GM19328 (cell line): ENCODE measurements at regions not wholly inside any gene's neighbourhood (a gene's known extent, or its start where the extent isn't known, plus 50 kb on each side); places are given as distances from the start of the nearest gene placed in this dataset.
"Not testable (repeated sequence)": the region's sequence is repeated elsewhere in the genome, so short reads cannot be mapped to it uniquely, and the experiment has no call there.

ENCODE experiments used
- ATAC-seq: cut with Tn5 transposase; IDR thresholded peaks from one replicate; pipeline ENCODE4 v1.9.1; 2021; ENCODE audit warnings: mild to moderate bottlenecking, moderate library complexity; ENCODE audit not compliant: unreplicated experiment

GRCh38 chr17:71039391-71039790 is 870.1 kb downstream of the KCNJ2 start:
- no peak for ATAC-seq

- ATAC-seq = no peak
Measured at GRCh38 chr17:71052971-71053370, 883.6 kb downstream of the KCNJ2 start.

GRCh38 chr17:71055128-71055527 is 885.8 kb downstream of the KCNJ2 start:
- no peak for ATAC-seq

- no peak for ATAC-seq
Measured at GRCh38 chr17:71057448-71057847, 888.1 kb downstream of the KCNJ2 start.

- ATAC-seq = no peak
Measured at GRCh38 chr17:71057938-71058337, 888.6 kb downstream of the KCNJ2 start.

GRCh38 chr17:71063127-71063526 is 893.8 kb downstream of the KCNJ2 start:
- no peak for ATAC-seq

GRCh38 chr17:71063559-71063958 is 894.2 kb downstream of the KCNJ2 start:
- no peak for ATAC-seq

GRCh38 chr17:71067669-71068407 is 898.5 kb downstream of the KCNJ2 start:
- ATAC-seq = no peak

GRCh38 chr17:71068408-71068750 is 899.0 kb downstream of the KCNJ2 start:
- no peak for ATAC-seq

GRCh38 chr17:71071041-71071440 is 901.7 kb downstream of the KCNJ2 start:
- no peak for ATAC-seq

- ATAC-seq = no peak
Measured at GRCh38 chr17:71071837-71072236, 902.5 kb downstream of the KCNJ2 start.

GRCh38 chr17:71080937-71081336 is 911.6 kb downstream of the KCNJ2 start:
- no peak for ATAC-seq

GRCh38 chr17:71081666-71082065 is 912.3 kb downstream of the KCNJ2 start:
- ATAC-seq = no peak

- ATAC-seq = no peak
Measured at GRCh38 chr17:71084219-71084618, 914.9 kb downstream of the KCNJ2 start.

GRCh38 chr17:71084838-71085237 is 915.5 kb downstream of the KCNJ2 start:
- ATAC-seq = no peak

- no peak for ATAC-seq
Measured at GRCh38 chr17:71085238-71086033, 916.1 kb downstream of the KCNJ2 start.

GRCh38 chr17:71089431-71089830 is 920.1 kb downstream of the KCNJ2 start:
- no peak for ATAC-seq

- ATAC-seq = no peak
Measured at GRCh38 chr17:71098071-71098470, 928.7 kb downstream of the KCNJ2 start.

- no peak for ATAC-seq
Measured at GRCh38 chr17:71099003-71099714, 929.8 kb downstream of the KCNJ2 start.

- no peak for ATAC-seq
Measured at GRCh38 chr17:71102777-71103176, 933.4 kb downstream of the KCNJ2 start.

GRCh38 chr17:71104225-71104624 is 934.9 kb downstream of the KCNJ2 start:
- ATAC-seq = no peak

GRCh38 chr17:71106056-71106455 is 936.7 kb downstream of the KCNJ2 start:
- not testable (repeated sequence) for ATAC-seq
